Ishikawa (cell line): ENCODE measurements at regions not wholly inside any gene's neighbourhood (a gene's known extent, or its start where the extent isn't known, plus 50 kb on each side); places are given as distances from the start of the nearest gene placed in this dataset.
A peak's percentile ranks its signal among the peaks of the same experiment; 100 is the strongest.

Experiments used
- CEBPB ChIP-seq: IDR thresholded peaks from 2 replicates; pipeline ENCODE4 v1.6.1; 2012
- CREB1 ChIP-seq: IDR thresholded peaks from 2 replicates; pipeline ENCODE4 v1.6.1; 2012; ENCODE audit warnings: low read depth
- EGR1 ChIP-seq: IDR thresholded peaks from 2 replicates; pipeline ENCODE4 v1.6.1; 2012
- EP300 ChIP-seq: IDR thresholded peaks from 2 replicates; pipeline ENCODE4 v1.6.1; 2012; ENCODE audit warnings: borderline replicate concordance
- FOXM1 ChIP-seq: IDR thresholded peaks from 2 replicates; pipeline ENCODE4 v1.6.1; 2012; ENCODE audit warnings: low read depth, borderline replicate concordance
- NFIC ChIP-seq: IDR thresholded peaks from 2 replicates; pipeline ENCODE4 v1.6.1; 2012
- RAD21 ChIP-seq: IDR thresholded peaks from 2 replicates; pipeline ENCODE4 v1.6.1; 2012; ENCODE audit warnings: low read depth
- TAF1 ChIP-seq: IDR thresholded peaks from 2 replicates; pipeline ENCODE4 v1.6.1; 2012; ENCODE audit warnings: low read depth, mild to moderate bottlenecking
- TCF12 ChIP-seq: IDR thresholded peaks from 2 replicates; pipeline ENCODE4 v1.6.1; 2012; ENCODE audit warnings: low read depth
- TEAD4 ChIP-seq: IDR thresholded peaks from 2 replicates; pipeline ENCODE4 v1.6.1; 2012
- YY1 ChIP-seq: IDR thresholded peaks from 2 replicates; pipeline ENCODE4 v1.6.1; 2012; ENCODE audit warnings: low read depth
- ZBTB7A ChIP-seq: IDR thresholded peaks from 2 replicates; pipeline ENCODE4 v1.6.1; 2012; ENCODE audit warnings: low read depth
- TF ChIP-seq, protein P1 (sequence below): IDR thresholded peaks from 2 replicates; pipeline ENCODE4 v1.6.1; 2012
- TF ChIP-seq, protein P2 (sequence below): IDR thresholded peaks from 2 replicates; pipeline ENCODE4 v1.6.1; 2012; ENCODE audit warnings: low read depth, mild to moderate bottlenecking
- TF ChIP-seq, protein P3 (sequence below): IDR thresholded peaks from 2 replicates; pipeline ENCODE4 v1.6.1; 2012

DNA sequence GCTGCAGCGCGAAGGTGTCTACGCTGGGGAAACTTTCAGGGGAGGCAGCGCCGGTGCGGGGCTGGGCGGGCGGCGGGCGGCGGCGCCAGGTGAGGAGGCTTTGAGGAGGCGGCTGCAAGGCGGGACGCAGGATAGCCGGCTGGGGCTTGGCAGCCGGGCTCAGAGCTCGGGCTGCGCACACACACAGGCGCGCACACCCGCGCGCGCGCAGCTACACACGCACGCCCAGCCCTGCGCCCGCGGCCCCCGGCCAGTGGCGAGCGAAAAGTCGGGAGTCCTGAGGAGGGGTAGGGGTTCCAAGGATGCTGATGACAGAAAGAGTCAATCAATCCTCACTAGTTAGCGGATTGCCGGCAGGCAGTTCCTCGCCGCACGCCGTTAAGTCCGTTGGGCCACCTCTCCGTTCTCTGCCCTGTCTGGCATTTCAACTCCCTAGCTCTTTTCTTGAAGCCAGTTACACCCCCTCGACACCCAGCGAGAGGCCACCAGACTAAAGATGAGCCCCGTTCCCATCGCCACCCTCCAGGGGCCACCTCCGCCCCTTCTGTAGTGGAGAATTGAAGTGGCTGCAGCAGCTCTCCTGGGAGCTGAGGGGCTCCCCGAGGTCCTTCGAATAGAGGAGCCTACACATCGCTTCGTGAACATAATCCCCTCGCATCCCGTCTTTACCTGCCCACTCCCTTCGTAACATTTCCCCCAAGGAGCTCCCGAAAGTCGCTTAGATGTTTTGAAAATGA lies 1640.3 kb upstream of the C9orf72 start, which contains the start of gene LINGO2:
Gene LINGO2 (minus strand): TSS at position 185 of the 737 bp plus-strand sequence.
- TF ChIP-seq EGR1 (no peak), CEBPB (no peak), RAD21 (no peak), FOXM1 (no peak), CREB1 (no peak), ZBTB7A (0 out of 2 replicates have a peak, but pooled peaks have one; percentile 22), TAF1 (0 out of 2 replicates have a peak, but pooled peaks have one; percentile 32), YY1 (no peak), EP300 (no peak), TEAD4 (no peak), NFIC (no peak), TCF12 (0 out of 2 replicates have a peak, but pooled peaks have one; percentile 15)
- TF ChIP-seq, protein P1, sequence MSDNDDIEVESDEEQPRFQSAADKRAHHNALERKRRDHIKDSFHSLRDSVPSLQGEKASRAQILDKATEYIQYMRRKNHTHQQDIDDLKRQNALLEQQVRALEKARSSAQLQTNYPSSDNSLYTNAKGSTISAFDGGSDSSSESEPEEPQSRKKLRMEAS = no peak; the same call in none of the 2 replicates
- TF ChIP-seq, protein P2, sequence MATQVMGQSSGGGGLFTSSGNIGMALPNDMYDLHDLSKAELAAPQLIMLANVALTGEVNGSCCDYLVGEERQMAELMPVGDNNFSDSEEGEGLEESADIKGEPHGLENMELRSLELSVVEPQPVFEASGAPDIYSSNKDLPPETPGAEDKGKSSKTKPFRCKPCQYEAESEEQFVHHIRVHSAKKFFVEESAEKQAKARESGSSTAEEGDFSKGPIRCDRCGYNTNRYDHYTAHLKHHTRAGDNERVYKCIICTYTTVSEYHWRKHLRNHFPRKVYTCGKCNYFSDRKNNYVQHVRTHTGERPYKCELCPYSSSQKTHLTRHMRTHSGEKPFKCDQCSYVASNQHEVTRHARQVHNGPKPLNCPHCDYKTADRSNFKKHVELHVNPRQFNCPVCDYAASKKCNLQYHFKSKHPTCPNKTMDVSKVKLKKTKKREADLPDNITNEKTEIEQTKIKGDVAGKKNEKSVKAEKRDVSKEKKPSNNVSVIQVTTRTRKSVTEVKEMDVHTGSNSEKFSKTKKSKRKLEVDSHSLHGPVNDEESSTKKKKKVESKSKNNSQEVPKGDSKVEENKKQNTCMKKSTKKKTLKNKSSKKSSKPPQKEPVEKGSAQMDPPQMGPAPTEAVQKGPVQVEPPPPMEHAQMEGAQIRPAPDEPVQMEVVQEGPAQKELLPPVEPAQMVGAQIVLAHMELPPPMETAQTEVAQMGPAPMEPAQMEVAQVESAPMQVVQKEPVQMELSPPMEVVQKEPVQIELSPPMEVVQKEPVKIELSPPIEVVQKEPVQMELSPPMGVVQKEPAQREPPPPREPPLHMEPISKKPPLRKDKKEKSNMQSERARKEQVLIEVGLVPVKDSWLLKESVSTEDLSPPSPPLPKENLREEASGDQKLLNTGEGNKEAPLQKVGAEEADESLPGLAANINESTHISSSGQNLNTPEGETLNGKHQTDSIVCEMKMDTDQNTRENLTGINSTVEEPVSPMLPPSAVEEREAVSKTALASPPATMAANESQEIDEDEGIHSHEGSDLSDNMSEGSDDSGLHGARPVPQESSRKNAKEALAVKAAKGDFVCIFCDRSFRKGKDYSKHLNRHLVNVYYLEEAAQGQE = no peak
- TF ChIP-seq, protein P3, sequence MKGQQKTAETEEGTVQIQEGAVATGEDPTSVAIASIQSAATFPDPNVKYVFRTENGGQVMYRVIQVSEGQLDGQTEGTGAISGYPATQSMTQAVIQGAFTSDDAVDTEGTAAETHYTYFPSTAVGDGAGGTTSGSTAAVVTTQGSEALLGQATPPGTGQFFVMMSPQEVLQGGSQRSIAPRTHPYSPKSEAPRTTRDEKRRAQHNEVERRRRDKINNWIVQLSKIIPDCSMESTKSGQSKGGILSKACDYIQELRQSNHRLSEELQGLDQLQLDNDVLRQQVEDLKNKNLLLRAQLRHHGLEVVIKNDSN = no peak

DNA sequence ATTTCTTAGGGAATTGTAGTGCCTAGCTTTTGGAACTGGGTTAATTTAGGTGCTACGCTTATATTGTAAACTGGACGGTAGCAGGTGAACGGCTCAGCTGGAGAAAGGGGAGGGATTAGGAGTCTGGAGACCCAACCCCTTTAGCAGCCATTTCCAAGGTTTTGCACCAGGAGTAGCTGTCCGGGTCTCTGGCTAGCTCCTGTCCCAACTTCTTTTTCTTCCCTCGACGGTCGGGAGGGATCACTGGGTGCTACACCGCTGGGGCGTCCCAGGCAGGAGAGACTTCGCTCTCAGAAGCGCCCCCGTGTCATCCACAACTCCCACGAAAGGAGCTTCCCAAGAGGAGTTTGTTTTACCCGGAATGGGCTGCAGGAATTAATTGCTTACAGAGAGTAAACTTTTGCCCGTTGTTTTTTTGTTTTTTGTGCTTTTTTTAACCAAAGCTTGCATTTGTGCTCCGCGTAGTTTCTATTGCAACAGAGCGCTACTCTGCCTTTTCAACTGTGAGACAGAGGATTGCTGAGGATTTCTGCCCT lies 1640.9 kb upstream of the C9orf72 start:
- TF ChIP-seq, protein P2 = 0 out of 2 replicates have a peak, but pooled peaks have one; percentile 5
- TF ChIP-seq CREB1 (no peak), YY1 (peak; percentile 69)

DNA sequence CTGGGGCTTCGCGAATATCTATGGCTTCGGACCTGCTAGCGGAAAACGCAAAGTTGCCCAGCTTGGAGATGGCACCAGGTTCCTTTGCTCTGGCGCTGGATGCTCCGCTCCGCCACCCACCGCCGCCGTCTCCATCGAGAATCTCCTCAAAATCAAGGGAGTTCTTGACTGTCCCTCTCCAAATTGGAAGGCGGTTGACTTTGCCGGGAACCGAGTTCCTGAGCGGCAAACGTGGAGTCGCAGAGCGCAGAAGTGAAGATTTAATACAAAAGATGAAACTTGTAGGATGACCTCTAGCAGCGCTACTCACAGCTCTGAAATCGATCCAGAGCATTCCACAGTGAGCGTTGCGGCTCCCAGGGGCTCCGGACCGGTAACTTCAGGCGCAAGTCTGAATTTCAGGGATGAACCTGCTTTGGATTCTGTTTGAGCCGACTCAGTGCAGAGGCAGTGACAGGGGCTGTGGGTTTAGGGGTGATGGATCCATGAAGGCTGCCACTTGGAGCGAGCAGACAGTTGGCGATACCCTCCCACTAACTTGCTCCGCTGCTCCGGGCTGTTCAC lies 1641.5 kb upstream of the C9orf72 start:
- TF ChIP-seq EGR1 (no peak), EP300 (no peak), TAF1 (no peak), CEBPB (no peak), NFIC (no peak), TEAD4 (no peak), ZBTB7A (no peak), CREB1 (no peak), RAD21 (no peak), YY1 (no peak), FOXM1 (no peak), TCF12 (no peak)
- TF ChIP-seq, protein P1 = no peak
- TF ChIP-seq, protein P2 = no peak
- TF ChIP-seq, protein P3 = no peak

DNA sequence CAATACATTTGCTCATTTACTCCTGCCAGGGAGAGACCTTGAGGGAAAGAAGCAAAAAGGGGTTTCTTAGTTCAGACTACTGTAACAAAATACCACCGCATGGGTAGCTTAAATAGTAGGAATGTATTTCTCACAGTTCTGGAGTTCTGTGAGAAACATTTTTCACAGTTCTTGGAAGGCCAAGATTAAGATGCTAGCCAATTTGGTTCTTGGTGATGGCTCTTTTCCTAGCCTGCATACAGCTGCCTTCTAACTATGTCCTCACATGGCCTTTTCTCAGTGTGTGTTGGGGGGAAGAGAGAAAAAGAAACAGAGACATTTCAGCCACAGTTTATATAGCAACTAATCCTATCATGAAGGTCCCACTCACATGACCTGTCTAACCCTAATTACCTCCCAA lies 1644.7 kb upstream of the C9orf72 start:
- TF ChIP-seq CEBPB (no peak), EP300 (no peak)
- TF ChIP-seq, protein P1 = no peak
- TF ChIP-seq, protein P3 = no peak
